NCI-H1417 treated with DMSO at 0.1 percent for 48 hours (cell line): ENCODE measurements at regions not wholly inside any gene's neighbourhood (a gene's known extent, or its start where the extent isn't known, plus 50 kb on each side); places are given as distances from the start of the nearest gene placed in this dataset.

Source experiments
- DNase-seq: peaks from one replicate; lab custom pipeline; 2025; lab: John Stamatoyannopoulos, UW

DNA sequence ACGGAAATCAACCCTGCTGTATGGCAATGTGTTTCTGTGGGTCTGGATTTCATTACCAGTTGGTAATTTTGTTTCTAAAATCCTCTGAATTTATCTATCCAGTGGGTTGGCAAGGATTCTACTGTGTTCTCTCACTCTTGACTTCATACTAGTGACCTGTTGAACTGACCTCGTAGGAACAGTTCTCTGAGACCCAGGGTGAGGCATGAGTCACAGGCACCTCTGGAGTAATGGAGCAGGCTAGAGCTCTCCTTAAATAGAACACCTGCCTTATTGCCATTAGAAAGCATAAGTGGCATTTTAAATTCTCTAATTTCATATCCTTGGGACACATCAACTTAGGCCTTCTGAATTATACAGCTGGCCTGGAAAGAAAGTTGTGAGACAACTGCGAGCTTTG, 258.3 kb upstream of the NAV3 start:
- no peak for DNase-seq

DNA sequence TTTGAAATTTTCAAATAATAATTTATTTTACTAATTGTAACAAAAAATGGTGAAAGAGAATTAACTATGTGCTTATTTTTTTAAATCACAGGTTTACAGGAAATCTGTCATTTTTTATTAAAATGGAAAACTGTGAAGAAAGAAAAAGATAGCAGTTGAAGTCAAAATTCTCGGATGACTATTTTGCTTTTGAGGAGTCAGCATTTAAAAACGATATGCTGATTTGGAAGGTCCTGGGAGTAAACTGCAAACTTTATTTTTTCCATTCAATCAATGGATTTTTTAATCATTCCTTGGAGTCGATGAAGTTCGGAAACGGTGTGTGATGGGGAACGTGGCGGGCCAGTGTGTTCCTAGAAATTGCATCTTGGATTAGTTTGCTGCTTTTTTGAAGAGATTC, 258.9 kb upstream of the NAV3 start:
- no peak for DNase-seq

DNA sequence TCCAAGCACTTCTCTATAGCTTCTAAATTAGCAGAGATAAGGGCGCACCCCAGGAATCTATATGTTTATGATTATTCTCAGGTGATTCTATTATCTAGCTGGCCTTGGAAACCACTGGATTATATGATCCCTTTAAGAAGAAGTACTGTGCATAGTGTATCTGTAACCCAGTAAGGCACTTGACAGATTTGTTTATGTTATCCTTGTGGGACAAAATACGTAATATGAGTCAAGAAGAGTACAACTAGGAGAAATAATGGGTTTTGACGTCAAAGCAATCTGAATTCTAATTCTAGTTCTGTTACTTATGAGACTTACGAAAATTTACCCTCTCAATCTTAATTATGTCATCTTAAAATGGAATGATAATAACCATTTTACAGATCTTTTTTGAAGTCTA, 259.6 kb upstream of the NAV3 start:
- DNase-seq: no peak

DNA sequence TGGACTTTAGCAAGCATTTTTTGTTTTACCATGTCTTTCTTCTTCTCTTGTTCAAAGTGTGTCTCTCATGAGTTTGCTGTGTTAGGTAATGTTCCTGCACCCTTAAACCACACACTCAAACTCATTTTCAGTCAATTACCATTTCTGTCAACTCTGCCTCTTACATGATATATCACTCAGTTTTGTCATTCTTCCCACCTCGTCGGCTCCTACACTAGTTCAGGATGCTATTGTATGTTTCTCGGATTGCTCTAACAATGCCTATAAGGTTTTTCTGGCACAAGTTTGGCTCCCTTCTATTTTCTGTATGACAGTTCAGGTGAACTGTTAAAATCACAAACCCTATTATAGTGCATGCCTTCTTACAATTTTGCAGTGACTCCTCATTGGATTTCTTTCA, 260.8 kb upstream of the NAV3 start:
- DNase-seq: no peak

DNA sequence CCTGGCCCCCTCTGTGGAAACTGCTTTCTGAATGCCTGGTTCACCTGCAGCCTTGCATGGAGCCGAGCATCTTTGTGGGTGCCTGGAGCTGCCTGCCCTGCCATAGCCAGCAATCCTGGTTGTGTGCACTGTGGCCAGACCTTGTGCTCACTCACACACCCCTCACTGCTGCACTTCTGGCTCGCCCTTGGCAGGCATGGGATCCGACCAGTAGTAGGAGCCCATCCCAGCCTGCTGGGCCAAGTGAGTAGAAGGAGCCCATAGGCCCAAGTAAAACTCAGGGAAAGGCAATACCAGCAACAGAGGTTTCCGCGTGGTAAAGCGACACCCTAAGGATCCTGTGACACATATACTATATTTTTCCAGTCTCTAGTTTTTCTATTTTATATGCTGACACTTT, 270.0 kb upstream of the NAV3 start:
- no peak for DNase-seq

DNA sequence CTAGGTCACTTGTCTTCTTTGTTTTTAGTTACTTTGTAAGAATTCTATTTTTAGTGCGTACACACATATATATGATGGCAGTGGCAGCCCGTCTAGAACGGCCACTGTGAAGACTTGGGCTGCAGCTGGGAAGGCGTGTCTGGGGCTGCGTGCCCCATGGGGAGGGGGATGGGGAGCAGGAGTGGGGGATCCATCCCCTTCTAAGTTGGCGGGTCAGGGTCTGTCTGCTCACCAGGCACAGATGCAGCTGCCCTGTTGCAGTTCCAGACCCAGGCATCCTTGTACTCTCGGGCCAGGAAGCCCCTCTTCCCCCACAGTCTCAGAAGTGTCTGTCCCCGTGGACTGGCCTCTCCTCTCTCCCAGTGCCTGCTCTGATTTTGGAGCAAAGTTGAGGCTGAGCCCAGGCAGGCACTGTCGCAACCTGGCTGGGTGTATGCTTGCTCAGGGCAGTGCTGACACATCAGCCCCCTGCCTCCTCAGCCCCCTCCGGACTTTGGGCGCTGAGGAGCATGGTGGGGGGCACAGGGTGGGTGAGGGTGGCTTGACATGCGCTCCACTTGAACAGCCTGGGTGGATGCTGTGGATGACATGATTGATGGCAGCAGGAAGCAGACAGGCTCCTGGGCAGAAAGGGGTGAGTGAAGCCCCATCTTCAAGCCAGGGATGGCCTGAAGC, 271.2 kb upstream of the NAV3 start:
- DNase-seq: no peak

DNA sequence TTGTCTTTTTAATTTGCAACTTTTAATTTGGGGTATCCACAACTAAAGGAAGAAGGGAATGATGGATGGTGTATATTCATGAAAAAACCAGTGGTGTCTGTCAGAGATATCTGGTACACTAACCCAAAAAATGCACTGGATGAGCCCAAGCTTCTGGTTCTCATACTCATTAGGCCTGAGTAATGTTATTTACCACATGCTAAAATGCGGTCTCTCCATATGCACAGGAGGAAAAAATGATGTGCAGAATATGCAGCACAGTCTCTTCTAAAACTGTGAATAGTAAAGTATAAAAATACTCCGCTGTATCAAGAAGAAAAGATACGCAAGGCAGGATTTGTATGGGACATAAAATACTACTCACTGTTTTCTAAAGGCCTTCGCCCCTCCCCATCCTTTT, 275.6 kb upstream of the NAV3 start:
- no peak for DNase-seq

DNA sequence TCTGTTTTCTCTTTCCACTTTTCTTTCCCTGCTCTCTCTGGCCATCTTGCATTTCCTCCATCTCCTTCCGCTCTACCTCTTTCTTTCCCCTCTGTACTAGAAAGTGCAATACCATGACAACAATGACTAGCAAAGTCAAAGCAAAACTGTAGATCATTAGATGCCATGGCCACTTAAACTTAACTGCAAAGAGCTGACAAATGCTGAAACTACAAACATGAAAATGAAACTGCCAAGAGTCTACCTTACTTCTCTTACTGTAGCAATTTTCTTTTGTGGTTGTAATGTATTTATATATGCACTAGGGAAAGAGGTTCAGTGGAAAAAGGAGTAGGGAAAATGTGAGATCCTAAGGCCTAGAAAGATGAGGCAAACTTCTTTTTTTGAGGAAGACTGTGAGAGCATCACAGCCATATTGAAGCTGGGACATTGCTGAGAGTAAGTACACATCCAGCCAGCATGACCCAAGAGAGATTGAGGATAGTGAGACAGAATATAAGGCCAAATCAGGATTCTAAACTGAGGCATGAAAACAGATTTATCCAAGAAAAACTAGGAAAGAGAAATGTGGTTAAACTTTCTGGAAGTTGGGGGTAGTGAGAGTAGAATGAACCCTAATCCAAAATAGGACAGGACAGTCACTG, 276.6 kb upstream of the NAV3 start:
- DNase-seq: no peak

DNA sequence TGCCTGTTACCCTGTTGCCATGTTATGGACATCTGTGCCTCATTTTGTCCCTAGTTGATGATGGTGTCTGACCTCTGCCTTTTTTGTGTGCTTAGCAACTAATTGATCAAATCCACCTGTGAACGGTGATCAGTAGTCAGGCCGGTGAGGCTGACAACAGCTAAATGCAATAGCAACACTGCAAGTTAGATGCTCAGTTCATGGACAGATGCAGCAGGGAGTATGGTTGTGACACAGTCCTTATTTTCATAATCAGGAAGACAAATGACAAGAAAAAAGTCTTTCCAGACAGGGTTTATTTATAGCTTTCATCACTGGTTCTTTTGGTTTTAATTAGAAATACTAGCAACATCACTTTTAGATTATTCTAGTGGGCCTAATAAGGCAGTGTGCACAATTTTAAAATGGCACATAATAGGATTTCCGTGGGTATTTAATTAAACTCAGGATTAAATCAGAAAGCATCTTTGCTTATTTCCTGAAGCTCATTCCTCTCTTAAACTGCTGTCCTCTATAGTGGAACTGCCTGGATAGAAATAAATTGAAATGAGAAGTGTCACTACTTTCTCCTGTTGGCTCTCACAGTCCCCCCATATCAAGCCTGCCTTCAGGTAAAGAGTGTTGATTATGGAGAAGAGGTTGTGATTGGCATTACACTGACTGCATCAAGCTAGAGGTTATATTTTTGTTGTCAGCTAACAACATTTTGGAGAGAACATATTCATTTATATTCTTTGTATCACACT, 281.1 kb upstream of the NAV3 start:
- no peak for DNase-seq

DNA sequence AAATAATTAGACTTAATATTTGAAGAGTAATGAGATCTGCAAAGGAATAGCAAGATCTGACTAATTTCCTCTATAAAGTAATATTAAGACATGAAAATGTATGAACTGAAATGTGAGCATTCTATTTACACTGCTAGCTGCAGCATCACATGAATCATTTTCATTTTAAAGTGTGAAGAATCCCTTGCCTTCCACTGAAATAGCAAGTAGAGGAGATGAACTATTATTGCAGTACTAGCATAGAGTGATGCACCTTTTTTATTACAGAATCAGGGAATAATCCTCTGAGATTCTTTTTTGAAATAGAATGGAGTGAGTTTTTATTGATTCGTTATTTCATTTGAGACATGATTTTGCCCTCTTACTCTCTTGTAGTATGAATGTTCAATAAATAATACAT, 281.9 kb upstream of the NAV3 start:
- no peak for DNase-seq

DNA sequence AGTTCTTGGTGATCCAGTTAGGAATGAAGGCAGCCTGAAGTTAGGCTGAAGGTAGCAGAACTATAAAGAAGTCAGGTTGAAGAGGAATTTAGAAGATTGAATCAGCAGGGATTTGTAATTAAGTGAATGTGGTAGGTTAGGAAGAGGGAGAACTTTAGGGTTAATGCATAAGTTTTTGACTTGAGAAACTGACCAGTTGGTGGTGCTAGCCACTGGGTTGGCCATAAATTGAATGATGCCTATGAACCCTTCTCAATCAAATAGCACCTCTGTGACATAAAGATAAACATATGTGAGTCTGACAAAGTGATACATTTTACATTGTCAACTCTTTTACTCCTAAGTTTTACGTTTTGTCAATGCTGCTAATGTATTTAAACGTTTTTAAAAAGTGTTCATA, 290.6 kb upstream of the NAV3 start:
- DNase-seq: no peak

DNA sequence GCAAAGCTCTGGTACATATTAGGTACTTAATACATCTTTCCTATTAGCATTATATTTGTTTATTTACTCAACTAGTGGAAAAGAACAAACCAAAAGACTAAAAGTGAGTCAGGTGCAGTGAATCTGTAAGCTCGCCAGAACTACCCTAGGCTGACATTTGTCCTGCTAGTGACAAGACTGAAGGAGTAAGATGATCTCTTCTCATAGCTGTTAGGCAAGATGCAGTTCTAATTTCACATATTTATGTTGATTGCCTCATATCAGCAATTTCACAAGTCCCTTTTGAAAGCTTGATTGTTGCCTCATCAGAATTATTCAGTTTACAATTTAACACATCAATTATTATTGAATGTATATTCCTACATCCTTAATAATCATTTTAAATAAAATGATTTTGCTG, 293.0 kb upstream of the NAV3 start:
- no peak for DNase-seq

DNA sequence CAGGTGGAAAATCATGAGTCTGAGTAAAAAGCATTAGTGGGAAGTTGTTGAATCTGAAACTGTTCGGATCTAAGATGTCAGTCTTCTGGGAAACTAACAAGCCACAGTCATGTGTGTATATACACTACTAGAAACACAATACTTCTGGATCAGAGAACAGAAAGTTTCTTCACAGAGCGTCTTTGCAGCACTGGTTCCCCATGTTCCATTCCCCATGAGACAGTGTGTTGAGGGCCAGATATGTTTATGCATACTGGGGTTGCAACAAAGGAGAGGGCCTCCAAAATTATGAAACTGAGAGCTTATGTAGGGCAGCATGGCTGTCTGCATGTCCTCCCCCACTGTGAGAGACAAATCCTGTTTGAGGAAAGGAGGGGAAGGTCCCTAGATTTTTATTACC, 295.0 kb upstream of the NAV3 start:
- DNase-seq: no peak

DNA sequence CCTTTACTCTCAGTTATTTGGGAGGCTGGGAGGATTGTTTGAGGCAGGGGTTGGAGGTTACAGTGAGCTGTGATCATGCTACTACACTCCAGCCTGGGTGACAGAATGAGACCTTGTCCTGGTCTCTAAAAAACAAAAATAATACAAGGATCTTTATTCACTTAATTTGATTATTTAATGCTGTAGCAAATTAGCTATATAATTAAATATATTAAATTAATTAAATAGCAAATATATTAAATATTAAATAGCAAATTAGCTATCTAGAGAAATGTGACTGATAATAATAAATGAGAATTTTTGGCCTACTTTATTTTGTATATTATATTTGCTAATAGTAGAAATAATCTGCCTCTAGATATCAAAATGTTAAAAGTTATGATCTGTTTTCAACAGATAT, 298.8 kb upstream of the NAV3 start:
- no peak for DNase-seq

DNA sequence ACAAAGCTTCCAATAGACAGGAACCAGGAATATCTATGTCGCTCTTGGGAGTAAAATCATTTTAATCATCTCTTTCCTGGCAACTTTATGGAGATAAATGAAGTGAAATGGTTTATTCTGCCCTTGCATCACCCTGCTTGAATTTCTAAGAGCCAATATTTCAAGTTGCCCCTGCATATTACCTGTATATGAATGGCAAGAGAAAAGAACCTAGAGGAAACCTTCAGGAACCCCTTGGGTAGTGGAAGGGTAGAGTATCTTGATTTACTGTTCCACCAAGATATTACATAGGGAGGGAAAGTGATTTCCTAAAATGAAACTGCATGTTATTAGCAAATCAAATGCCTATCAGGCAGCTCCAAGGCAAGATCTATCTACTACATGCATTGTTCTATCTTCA, 308.4 kb upstream of the NAV3 start:
- DNase-seq: no peak

DNA sequence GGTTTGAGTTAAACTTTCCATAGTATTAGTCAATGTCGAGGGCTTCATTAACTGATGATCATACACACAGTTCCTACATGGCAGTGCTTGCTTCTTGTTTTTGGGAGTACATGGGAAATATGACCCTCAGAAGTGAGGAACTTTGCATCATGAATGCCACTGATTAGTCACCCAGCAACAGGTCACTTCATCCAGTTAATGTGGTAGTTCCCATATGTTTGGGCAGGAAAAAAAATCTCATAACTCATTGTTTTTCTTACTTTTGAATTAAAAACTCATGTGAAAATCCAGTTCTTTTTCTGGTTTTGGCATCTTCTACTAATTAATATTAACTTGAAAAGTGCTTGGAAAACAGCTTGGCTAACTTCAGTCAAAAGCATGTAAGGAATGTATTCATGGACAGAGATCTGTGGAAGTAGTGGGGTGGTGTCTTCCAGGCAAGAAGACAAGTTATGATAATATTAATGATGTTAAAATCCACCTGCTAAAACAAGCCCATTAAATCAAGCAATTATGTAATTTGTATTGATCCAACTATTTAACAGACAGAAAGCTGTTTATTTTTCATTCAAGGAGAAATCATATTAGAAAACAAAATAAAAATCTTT, 309.1 kb upstream of the NAV3 start:
- no peak for DNase-seq

DNA sequence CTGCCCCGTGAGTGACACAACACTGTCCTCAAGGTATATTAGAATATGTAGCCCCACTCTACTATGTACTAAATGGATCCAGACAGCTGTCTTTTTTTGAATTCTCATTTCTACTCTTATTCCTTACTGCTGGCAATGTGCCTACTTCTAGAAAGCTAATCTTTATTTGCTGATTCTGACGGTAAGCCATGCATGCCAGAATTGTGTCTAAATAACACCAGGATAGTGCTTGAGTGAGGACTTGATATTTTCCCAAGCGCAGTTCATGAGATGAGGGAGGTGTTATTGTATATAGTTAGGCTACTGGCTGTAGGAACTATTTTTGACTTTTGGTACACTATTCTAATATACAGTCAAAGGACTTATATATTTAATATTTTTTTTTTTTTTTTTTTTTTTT, 316.2 kb upstream of the NAV3 start:
- DNase-seq: no peak

DNA sequence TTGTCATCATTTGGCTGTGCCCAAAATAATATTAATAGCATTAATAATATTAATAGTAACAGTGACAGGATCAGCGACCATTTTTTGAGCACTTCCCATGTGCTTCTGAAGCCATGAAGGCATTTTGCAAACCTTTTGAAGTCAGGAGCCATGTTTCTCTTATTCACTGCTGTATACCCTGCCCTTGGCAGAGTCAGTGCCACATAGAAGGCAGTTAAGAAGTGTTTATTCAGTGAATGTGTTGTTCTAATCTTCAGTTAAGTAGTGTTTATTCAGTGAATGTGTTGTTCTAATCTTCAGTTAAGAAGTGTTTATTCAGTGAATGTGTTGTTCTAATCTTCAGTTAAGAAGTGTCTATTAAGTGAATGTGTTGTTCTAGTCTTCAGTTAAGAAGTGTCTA, 319.7 kb upstream of the NAV3 start:
- DNase-seq: no peak

DNA sequence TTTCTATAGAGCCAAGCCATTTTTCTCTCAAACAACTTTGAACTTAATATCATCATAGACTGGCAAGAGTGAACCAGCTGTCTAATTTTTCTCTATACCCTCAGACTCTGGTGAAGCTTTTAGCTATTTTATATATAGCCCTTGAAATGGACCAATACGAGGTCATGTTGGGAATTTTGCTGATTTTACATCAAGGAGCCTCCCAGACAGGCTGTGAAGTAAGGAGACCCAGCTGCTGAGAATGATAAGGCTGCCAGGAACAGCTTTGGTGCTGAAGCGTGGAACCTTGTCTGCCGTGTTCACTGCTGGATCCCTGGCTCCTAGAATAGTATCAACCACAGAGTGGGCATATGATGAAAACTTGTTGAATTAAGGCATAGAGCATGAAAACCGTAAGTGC, 326.2 kb upstream of the NAV3 start:
- DNase-seq: no peak

DNA sequence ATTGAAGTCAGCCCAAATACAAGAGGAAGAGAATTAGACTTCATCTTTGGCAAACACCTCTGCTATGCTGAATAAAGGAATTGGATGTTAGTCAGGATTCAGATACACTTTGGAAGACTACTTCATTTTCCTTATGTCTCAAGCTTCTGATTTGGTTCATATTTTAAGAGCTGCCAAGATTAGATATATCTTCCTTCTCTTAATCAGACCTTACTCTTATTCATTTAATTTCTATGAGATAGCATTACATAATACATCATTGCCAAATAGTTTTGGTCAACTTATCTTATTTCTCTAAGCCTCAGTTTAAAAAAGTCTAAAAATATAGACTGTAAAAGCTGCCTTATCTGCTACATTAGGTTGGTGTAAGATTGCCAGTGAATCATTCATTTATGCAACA, 330.6 kb upstream of the NAV3 start:
- DNase-seq: no peak

DNA sequence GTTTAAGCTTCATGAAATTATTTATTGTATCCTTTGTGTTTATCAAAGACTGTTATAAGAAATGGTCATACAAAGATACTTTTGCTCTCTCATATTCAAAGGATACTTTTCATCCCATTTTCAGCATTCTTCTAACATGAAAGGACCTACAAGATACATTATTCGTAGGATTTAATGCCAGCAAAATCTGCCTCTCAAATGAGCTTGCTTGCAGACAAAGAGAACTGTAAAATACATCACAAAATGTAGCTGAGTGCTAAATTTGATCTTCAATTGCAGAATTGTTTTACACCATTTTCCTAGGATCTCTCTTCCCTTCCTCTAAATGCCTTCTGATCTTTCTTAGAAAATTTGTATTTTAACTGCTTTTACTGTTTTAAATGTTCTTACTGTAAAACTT, 333.0 kb upstream of the NAV3 start:
- no peak for DNase-seq

DNA sequence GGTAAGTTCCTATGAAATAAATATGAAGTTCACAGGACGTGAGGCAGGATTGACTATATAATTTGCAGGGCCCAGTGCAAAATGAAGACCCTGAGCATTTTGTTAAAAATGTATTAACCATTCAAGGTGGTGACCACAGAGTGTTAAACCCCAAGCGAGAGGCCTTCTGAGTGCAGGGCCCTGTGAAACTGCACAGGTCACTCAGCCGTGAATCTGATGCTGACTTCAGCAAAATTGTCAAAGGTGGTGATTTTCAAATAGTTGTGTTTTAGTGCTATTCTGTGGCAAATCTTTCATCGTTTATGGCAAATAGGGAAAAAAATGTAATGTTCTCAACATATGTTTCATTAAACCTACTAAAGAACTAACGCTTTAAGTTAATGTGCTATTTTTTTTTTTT, 334.0 kb upstream of the NAV3 start:
- no peak for DNase-seq

DNA sequence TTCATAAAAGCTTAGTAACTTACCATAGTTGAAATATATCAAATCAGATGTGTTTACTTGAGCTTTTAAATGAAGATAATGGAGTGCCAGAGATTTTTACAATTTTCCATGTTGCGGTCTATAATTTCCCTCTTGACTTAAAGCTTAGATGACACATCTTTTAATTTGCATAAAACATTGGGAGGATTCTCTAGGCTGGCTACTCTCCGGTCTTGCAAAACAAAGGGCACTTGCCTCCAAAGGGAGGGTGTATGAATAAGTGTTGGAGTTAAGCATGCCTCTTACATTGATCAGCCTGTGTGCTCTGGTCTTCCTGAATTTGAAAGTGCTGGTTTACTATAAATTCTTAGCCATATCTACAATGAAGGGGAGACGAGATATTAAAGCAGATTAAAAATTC, 336.4 kb upstream of the NAV3 start:
- no peak for DNase-seq
